DLD1 (cell line): ENCODE measurements at regions not wholly inside any gene's neighbourhood (a gene's known extent, or its start where the extent isn't known, plus 50 kb on each side); places are given as distances from the start of the nearest gene placed in this dataset.

Source experiments
- in situ Hi-C: cut with HindIII; loops from 2 replicates; pipeline ENCODE4 v1.10.0; 2017; ENCODE audit warnings: low sequenced_read_pairs

DNA sequence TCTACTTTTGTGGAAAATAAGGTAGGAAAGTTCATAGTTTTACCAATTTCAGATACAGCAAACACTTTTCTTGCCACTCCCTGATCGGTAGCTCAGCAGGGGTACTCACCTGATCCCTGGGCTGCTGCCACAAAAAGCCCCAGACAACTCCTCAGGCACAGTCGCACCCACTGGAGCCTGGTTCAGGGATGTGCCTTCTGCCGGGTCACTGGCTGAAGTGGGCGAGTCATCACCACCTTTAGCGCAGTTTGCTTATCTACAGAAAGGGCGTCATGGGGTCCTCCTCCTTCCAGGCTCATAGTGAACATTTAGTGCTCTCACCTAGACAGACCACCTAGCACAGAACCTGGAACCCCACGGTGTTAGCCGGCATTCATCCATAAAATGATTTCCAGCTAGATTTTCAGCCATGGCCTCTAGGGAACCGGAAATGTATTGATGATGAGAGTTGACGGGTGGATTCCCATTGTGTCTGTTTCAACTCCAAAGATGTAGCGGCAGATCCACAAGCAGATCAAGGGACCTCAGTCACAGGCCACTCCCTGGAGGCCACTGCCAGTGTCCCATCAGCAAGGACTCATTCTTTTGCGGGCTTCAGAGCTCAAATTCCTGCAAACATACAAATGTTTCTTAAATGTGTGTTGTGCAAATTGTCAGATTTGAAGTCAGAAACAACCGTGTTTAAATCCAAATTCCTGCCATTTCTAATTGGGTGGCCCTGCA, 408.4 kb upstream of the SALL3 start:
- in situ Hi-C loops: no loop called here

DNA sequence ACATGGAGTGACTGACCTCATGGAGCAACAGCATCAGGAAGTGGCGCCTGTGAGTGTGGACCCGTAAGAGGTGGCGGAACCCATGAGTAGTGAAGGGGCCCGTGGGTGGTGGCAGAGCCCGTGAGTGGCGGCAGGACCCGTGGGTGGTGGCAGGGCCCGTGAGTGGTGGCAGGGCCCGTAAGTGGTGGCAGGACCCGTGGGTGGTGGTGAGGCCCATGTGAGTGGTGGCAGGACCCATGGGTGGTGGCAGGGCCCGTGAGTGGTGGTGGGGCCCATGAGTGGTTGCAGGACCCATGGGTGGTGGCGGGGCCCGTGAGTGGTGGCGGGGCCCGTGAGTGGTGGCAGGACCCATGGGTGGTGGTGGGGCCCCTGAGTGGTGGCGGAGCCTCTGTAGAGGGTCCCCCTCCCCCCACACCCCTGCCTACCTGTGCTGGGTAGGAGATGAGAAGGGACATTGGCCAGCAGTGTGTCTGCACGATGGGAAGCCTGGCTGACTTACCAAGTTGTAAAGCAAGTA, 407.7 kb upstream of the SALL3 start:
- in situ Hi-C loops: no loop called here

DNA sequence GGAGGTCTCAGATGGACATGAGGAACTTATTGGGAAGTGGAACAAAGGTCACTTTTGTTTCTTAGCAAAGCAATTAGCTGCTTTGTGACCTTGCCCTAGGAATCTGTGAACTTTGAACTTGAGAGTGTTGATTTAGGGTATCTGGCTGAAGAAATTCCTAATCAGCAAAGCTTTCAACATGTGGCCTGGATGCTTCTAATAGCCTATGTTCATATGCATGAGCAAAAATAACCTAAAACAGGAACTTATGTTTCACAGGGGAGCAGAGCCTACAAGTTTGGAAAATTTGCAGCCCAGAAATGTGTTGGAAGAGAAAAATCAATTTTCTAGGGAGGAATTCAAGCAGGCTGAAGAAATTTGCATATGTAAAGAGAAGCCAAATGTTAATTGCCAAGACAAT, 405.8 kb upstream of the SALL3 start:
- in situ Hi-C loops: no loop called here

DNA sequence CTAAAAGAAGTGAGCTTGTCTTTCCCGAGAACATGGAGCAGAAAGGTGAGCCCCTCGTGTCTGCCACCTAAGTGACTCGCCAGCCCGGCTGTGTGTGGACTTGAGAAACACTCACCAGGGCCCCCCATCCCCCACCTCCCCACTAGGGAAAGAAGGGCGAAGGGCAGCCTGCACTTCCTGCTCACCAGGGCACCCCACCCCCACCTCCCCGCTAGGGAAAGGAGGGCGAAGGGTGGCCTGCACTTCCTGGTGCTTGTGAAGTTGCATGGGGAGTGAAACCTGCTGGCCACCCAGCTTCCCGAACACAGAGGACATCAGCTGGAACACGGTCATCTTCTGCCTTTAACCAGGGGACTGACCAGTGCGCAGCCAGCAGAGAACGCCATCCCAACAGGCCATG, 402.7 kb upstream of the SALL3 start:
- in situ Hi-C loops: no loop called here

DNA sequence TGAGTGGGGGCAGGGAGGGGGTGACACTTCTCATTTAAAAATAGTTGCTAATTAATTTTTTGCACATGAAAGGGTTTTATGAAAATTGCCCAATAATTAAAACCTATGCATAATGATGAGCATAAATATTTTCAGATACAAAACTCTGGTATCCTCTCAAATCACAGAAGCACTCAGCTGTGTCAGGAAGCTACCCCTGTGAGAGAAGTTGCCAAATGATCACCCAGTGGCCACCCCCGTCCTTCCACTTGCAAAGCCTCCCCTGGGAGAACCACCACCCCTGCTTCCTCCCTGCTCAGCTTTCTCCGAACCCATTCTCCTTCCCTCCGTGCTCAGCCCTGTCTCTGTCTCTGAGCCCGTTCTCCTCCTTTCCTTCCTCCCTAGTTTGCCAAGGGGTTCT, 400.2 kb upstream of the SALL3 start:
- in situ Hi-C loops: no loop called here

DNA sequence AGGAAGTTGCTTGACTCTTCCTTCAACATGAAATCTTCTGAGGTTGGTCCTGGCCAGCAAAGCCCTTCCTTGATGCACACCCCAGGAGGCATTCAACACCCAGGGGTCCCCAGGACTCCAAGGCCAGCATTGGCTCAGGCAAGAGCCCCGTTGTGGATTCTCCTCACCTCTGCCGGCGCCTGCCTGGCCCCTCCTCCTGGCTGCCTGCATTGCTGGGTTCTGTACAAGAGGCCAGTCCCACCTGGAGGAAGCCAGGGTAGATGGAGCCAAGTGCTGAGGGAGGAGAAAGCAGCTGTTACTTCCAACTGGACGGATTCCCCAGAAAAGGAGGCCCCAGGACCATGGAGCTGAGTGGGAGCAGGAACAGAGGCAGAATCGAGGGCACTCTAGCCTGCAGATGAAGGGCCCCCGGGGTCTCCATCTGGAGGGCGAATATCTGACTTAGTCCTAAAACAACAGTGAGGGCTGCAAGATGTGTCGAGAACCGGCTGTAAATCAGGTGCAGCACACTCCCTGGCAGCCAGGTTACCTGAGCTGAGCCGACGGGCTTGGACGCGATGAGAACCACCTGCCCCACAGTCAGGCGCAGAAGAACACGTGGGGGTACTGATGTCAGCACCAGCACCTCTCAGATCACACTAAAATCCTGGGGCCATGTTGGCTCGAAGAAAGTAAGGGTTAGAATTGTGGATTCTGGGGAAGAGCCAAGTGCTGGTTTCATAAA, 399.6 kb upstream of the SALL3 start:
- in situ Hi-C loops: no loop called here

DNA sequence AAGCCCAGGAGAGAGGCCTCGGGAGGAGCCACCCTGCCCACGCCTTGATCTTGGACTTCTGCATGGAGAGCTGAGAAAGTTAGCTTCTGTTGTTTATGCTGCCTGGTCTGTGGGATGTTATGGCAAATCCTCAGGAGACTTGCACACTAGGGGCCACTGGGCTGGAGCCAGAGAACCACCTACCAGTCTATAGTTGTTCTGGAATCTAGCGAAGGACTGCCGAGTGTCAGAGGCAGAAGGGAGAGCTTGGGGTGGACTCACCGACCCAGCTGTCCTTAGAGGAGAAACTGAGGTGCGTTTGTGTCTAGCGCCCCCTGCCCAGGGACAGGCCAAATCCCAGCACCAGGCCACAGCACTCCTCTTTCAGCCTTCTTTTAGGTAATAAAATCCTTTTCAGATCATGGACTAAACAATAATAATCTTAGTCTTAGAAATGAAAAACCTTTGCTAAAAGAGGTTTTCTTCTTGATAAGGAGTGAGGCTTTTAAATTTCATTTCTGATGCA, 398.7 kb upstream of the SALL3 start:
- in situ Hi-C loops: no loop called here

DNA sequence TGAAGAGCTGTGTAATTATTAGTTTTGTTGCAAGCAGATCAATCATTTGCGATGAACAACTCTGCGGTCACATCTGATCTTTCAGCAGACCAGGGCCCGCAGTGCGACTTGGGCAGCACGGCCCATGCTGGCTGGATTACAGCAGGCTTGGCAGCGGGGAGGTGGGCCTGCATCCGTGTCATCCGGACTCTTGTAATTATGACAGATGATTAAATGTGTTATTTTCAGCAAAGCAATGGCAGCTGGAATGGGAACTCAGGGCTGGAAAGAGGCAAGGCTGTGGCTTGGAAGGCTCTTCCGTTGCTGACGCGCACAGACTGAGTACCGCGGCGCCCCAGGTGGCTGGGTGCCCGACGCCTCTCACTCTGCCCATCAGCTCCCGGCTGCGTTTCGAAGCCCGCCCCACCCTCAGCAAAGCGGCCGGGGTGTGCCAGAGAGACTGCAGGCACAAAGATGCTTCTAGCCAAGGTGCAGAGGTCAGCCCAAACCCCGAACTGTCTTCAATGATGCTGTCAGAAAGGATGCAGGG, 397.4 kb upstream of the SALL3 start:
- in situ Hi-C loops: no loop called here

DNA sequence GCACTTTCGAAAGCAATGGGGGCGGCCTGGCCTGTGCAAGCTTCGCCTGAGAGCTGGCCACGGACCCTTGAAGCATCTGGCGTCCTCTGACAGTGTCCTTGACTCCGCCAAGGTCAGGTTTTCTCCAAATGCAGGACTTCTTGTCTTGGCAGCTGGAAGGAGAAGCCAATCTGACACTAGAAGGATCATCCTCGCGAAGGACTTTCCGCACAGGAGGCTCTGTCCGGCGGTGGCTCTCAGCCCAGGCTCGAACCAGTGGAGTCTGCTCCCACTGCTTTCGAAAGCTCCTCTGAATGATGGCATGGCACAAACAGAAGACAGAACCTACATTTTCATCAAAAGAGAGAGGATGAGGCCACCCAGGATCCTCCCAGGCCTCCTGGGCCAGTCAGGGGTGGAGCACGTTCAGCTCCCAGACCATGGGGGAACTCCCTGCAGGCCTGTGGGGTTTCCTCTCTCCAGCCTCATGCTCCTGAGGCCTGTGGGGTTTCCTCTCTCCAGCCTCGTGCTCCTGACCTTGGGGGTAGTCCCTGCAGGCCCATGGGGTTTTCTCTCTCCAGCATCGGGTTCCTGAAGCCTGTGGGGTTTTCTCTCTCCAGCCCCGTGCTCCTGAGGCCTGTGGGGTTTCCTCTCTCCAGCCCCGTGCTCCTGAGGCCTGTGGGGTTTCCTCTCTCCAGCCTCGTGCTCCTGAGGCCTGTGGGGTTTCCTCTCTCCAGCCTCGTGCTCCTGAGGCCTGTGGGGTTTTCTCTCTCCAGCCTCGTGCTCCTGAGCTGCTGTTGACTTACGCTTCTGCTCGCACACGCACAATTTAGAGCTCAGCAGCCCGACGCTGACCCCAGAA, 396.5 kb upstream of the SALL3 start:
- in situ Hi-C loops: no loop called here

DNA sequence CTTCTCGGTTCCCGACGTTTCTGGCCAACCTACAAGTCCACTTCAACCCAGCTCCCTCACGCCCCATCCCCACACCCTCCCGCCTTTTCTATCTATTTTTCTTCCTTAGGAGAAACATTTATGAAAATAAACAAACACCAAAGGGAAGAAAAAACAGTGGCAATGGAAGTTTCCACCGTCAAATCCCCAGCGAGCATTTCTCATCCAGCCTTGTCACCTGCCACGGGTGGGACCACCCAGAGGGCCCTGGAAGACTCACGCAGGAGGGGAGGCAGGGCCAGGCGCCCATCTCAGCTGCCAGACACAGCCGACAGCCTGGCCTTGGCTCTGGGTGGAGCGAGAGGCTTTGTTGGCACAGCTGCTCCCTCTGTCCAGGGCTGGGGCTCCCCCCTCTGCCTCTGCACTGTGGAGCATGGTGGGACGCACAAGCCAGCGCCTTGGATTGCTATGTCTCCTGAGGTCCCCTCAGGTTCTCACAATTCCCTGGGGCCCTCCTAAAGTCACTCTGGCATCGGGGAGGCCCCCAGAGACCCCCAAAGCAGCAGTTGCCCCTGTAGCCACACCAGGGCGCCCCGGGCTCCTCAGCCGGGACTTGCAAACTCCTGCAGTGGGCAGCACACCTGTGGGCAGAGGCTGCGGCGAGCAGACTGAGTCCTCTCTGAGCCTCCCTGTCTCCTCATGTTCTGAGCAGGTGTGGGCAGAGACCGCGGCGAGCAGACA, 395.7 kb upstream of the SALL3 start:
- in situ Hi-C loops: no loop called here

DNA sequence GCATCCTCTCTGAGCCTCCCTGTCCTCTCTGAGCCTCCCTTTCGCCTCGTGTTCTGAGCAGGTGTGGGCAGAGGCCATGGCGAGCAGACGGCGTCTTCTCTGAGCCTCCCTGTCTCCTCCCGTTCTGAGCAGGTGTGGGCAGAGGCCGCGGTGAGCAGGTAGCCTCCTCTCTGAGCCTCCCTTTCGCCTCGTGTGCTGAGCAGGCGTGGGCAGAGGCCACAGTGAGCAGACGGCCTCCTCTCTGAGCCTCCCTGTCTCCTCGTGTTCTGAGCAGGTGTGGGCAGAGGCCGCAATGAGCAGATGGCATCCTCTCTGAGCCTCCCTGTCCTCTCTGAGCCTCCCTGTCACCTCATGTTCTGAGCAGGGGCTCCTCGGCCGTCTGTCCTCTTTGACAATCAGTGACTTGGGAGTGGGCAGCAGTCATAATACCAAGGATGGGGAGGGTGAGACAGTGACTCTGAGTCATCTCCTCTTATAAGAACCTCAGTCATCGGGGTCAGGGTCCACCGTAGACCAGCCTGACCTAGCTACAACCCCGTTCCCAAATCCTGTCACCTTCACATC, 395.1 kb upstream of the SALL3 start:
- in situ Hi-C loops: no loop called here

DNA sequence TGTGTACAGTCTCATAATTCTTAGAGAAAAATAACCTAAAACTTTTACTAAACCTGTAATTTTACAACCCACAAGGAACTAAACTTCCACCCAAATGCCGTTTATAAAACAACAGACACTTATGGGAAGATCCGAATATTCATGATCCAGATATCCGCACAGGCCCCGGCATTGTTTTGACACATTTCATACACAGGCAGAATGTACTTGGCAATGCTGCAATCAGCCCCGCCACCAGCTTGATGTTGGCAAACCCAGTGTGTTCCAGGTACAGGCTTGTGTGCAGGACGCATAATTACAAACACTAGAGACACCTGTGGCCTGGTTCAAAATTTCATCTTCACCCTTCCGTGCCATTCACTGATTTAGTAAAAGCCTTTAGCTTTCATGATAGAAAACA, 393.0 kb upstream of the SALL3 start:
- in situ Hi-C loops: no loop called here

DNA sequence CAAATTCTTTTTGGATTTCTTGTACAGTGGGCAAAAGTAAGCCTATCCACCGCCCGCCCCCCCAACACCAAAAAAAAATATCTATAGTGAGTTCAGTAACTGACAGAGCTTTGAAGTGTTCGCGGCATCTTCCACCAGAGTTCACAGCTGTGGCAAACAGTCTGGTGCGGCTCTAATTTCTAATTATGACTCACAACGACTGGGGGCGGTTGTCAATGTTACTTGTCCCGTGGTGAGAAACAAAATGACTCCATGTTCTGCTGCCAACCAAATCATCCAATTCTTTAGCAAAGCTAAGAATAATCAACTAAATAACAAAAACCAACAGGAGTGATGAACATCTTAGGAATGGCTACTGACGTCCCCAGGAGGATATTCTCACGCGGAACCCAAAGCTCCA, 392.5 kb upstream of the SALL3 start:
- in situ Hi-C loops: no loop called here

DNA sequence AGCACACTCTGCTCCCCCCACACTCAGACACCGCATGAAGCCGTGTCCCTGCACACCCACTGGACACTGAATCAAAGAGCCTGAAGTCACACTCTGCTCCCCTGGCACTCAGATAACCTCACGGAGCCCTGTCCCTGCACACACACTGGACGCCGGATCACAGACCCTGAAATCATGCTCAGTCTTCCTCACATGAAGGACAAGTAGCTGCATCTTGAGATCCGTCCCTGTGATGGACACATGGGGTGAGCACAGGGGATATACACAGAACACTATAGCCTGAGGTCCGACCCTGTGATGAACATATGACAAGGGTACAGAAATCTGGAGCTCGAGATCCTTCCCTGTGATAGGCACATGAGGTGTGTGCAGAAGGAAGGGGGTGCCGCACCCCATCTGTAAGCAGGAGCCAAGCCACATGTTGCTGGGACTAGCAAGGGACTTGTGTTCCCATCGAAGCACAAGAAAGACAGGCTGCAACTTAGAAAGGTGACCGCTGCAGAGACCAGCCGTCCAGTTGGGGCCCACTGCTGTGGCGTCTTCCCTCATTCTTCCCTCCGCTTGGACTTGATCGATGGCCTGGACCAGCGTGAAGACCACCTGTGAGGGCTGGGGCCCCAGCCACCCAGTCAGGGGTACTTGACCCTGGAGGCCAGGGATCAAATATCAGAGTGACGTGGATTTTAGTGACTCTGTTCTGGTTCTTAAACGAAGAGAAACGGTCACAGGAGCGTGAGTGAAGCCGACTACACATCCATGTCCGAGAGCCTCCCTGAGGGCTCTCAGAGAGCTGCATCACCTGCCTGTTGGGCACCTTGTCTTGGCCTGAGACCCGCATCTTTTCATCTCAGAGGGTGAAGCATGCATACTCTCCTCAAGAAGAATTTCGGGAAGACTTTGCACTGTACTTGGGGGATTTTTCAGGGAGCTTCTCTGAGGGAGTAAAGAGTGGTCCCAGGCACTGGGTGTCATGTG, 391.7 kb upstream of the SALL3 start:
- in situ Hi-C loops: no loop called here

DNA sequence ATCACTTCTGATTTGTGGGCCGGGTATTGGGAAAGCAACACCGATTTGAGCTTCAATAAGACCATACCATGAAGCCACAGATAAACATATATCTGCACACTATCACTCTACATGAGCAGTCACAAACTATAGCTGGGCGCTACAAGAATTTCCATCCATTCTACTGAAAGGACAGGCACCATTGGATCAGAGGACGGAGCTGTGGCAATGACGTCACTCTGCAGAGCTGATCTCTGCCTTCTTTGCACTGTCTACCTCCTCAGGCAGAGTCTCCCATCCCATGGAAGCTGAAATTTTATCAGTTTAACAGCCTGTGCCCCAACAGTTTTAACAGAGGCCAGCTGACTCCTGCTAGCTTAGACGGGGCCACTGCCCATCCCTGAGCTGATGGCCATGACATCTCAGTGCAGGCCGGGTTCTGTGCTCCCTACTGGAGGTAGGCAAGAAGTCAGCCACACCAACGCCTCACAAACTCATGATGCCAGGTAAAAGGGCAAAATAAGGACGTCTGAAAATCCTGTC, 389.6 kb upstream of the SALL3 start:
- in situ Hi-C loops: no loop called here

DNA sequence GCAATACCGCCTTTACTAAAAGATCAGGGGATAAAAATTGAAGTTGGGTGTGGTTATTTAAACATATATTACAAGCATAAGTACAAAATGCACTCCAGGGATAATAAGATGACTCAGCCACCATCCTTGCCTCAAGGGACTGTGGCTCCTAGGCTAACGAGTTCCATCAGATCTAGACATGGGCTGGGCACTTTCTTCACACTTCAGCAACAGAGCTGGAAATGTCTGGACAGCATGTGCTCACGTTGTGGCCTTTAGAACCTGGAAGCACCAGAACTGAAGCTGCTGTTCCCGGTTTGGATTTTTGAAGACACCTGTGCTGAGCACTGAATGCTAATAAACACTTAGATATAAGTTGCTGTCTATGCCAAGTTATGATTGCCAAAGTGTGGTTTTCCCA, 384.2 kb upstream of the SALL3 start:
- in situ Hi-C loops: no loop called here

DNA sequence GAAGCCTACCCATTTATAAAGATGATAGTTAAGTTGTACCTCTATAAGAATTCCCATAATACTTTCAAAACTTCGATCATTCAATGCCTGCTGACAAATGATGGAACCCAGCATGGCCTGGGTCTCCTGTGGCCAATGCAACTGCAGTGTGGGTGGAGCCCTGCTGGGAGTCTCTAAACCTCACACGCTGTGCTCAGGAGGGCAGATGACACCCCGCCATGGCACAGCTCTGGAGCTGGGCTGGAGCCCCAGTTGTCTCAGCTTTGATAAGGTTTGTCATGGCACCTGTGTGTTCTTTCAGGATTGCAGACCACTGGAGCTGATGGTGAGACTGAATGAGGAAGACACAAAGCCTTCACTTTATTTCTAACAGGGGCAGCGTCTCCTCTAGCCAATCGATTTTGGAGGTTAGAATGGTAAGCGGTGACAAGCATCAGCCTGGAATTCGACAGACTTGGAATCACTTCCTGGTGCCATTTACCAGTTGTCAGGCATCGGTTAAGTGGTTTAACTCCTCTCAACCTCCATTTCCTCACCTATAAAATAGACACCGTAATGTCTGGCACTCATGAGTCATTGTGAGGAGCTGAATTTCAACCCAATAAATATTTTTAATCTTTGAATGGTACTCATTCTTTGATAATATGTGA, 383.6 kb upstream of the SALL3 start:
- in situ Hi-C loops: no loop called here

DNA sequence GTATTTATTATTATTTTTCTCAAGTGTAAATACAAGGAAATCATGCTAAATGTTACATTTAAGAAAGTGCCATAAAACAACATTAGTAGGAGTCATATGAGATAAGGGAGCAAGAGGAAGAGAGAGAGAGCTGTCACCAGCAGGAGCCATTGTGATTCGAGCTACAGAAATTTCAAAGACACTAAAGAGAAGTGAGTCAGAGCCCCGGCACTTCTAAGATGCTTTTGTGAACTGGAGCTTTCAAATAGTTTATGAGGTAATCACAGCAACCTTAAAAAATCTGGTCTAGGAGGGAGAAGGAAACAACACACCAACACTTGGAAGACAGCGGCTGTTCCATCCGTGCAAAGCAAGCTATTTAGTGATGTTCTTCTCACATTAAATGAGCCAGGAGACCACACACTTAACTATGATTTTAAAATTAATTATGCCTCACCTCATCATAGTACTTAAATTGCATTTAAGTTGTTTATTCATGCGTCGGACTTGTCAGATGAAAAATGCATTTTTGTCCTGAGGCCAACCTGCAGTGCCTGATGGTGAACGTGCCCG, 382.7 kb upstream of the SALL3 start:
- in situ Hi-C loops: no loop called here
